ENCODE measurements at regions not wholly inside any gene's neighbourhood (a gene's known extent, or its start where the extent isn't known, plus 50 kb on each side); places are given as distances from the start of the nearest gene placed in this dataset.

GRCh38 chr6:56706981-56707726 is 64.5 kb upstream of the DST start:
- no peak for TF ChIP-seq CTCF (IDR thresholded peaks at IDR 0.05)
- no peak for TF ChIP-seq EP300 (IDR thresholded peaks at IDR 0.05)
- TF ChIP-seq POLR2A (IDR thresholded peaks at IDR 0.05) = no peak
- no peak for TF ChIP-seq POLR2AphosphoS5 (IDR thresholded peaks at IDR 0.05)
- H3K9me3 ChIP-seq = no peaks in the 10 kb centered on the region
- no peaks in the 10 kb centered on the region for H3K27me3 ChIP-seq
- H3K4me1 ChIP-seq = peaks cover 0 to 18% (median 9%) of the 10 kb centered on the region in 4 donors
- H3K4me3 ChIP-seq = no peak overlapping the region
- H3K36me3 ChIP-seq = no peaks in the 10 kb centered on the region
- peak overlapping the region in 1 of 5 donors; percentile 43 for H3K27ac ChIP-seq
- intact Hi-C loops (cut with DNase I; ENCODE audit: low total_unique reads) = loop anchor here (10.0 kb wide), 1 partner anchor 48 kb away; no protein-coding TSS in a partner anchor
- no peak for DNase-seq
- WGBS, 5 donors = 81 to 90% (median 82%) methylated on average over 5 of the region's 5 CpGs

GRCh38 chr6:56699066-56699654 is 56.5 kb upstream of the DST start:
- peak in 1 of 2 donors; percentile 45 for DNase-seq
- TF ChIP-seq EP300 (IDR thresholded peaks at IDR 0.05) (no peak), POLR2AphosphoS5 (IDR thresholded peaks at IDR 0.05) (no peak), CTCF (IDR thresholded peaks at IDR 0.05) (peak in 4 of 7 experiments; percentile 14 to 49 (median 46)), POLR2A (IDR thresholded peaks at IDR 0.05) (no peak)
- H3K27ac ChIP-seq = no peak overlapping the region
- WGBS, 5 donors = 20 to 33% (median 25%) methylated on average over 1 of the region's 1 CpG
- H3K4me3 ChIP-seq = no peak overlapping the region
- H3K27me3 ChIP-seq = no peaks in the 10 kb centered on the region
- intact Hi-C loops (cut with DNase I; ENCODE audit: low total_unique reads) = loop anchor here (5.0 to 10.0 kb wide), 2 partner anchors 57 to 146 kb away; partner anchors contain the start of gene DST
- no peaks in the 10 kb centered on the region for H3K9me3 ChIP-seq
- H3K36me3 ChIP-seq = no peaks in the 10 kb centered on the region
- H3K4me1 ChIP-seq = peaks cover 0 to 6% (median 0%) of the 10 kb centered on the region in 4 donors

GRCh38 chr6:56695702-56696101 is 53.0 kb upstream of the DST start:
- no peak for DNase-seq
- peaks cover 0 to 35% (median 17%) of the 10 kb centered on the region in 4 donors for H3K4me1 ChIP-seq
- no peak overlapping the region for H3K4me3 ChIP-seq
- TF ChIP-seq EP300 (IDR thresholded peaks at IDR 0.05) (no peak), CTCF (IDR thresholded peaks at IDR 0.05) (no peak), POLR2AphosphoS5 (IDR thresholded peaks at IDR 0.05) (no peak), POLR2A (IDR thresholded peaks at IDR 0.05) (no peak)
- no peaks in the 10 kb centered on the region for H3K36me3 ChIP-seq
- no peaks in the 10 kb centered on the region for H3K27me3 ChIP-seq
- no peak overlapping the region for H3K27ac ChIP-seq
- H3K9me3 ChIP-seq = no peaks in the 10 kb centered on the region
- intact Hi-C loops (cut with DNase I; ENCODE audit: low total_unique reads) = loop anchor here (5.0 to 10.0 kb wide), 2 partner anchors 53 to 149 kb away; partner anchors contain the start of gene DST

- Histone ChIP-seq H3K4me1 (peaks cover 0 to 50% (median 29%) of the 10 kb centered on the region in 4 donors), H3K4me3 (no peak overlapping the region), H3K9me3 (no peaks in the 10 kb centered on the region), H3K27me3 (no peaks in the 10 kb centered on the region), H3K36me3 (no peaks in the 10 kb centered on the region), H3K27ac (peak overlapping the region in 3 of 5 donors; percentile 67 to 83 (median 80))
- no peak for DNase-seq
- no peak for TF ChIP-seq EP300 (IDR thresholded peaks at IDR 0.05)
- no peak for TF ChIP-seq POLR2A (IDR thresholded peaks at IDR 0.05)
- TF ChIP-seq CTCF (IDR thresholded peaks at IDR 0.05) = no peak
- no peak for TF ChIP-seq POLR2AphosphoS5 (IDR thresholded peaks at IDR 0.05)
- intact Hi-C loops (cut with DNase I; ENCODE audit: low total_unique reads) = loop anchor here (10.0 kb wide), 1 partner anchor 151 kb away; no protein-coding TSS in a partner anchor
Measured at GRCh38 chr6:56694002-56694401, 51.3 kb upstream of the DST start.
